Keratinocyte (primary cell): ENCODE measurements at regions not wholly inside any gene's neighbourhood (a gene's known extent, or its start where the extent isn't known, plus 50 kb on each side); places are given as distances from the start of the nearest gene placed in this dataset.

Experiments used
- DNase-seq: peaks from one replicate; pipeline ENCODE4 v3.0.0-alpha.2; 2011; ENCODE audit warnings: low read depth, missing footprints, low spot score
- FAIRE-seq: peaks from 2 replicates; lab custom pipeline; 2011; peaks lifted over from hg19 to GRCh38; lab: Jason Lieb, UNC
- H2AFZ ChIP-seq: 2 replicates; pipeline ENCODE4 v1.6.0; 2012; ENCODE audit warnings: low read length, control low read depth, inconsistent platforms; ENCODE audit not compliant: control insufficient read depth
- H3K27ac ChIP-seq: 2 replicates; pipeline ENCODE4 v1.5.1; 2011; ENCODE audit warnings: low read length; ENCODE audit not compliant: control insufficient read depth, insufficient read depth
- H3K27me3 ChIP-seq: 3 replicates; pipeline ENCODE4 v1.6.0; 2011; ENCODE audit warnings: low read length; ENCODE audit not compliant: control insufficient read depth, insufficient read depth; ENCODE audit errors: extremely low read depth
- H3K36me3 ChIP-seq, 2 experiments: 2 replicates in 1 of 2; 3 replicates in 1 of 2; pipeline ENCODE4 v1.5.1; 2011; ENCODE audit warnings: low read length in 2 of 2, mild to moderate bottlenecking in 1 of 2; ENCODE audit not compliant: control insufficient read depth in 2 of 2, insufficient read depth in 2 of 2; ENCODE audit errors: extremely low read depth in 1 of 2
- H3K4me1 ChIP-seq: 3 replicates; pipeline ENCODE4 v1.5.1; 2011; ENCODE audit warnings: low read length; ENCODE audit not compliant: control insufficient read depth, insufficient read depth; ENCODE audit errors: extremely low read depth
- H3K4me2 ChIP-seq: 3 replicates; pipeline ENCODE4 v1.6.0; 2011; ENCODE audit warnings: low read depth, low read length; ENCODE audit not compliant: control insufficient read depth, insufficient read depth; ENCODE audit errors: extremely low read depth
- H3K4me3 ChIP-seq, 3 experiments: fragments of 200-600 bp in 1 of 3; sonication (generic) in 1 of 3; 2 replicates in 2 of 3; 3 replicates in 1 of 3; pipeline ENCODE4 v1.5.1; 2011 to 2016; ENCODE audit warnings: low read length in 3 of 3, mild to moderate bottlenecking in 3 of 3, control low read depth in 2 of 3, inconsistent platforms in 1 of 3, low read depth in 1 of 3, mixed read lengths in 1 of 3, mixed run types in 1 of 3, moderate library complexity in 1 of 3; ENCODE audit not compliant: control insufficient read depth in 2 of 3, insufficient read depth in 2 of 3; ENCODE audit errors: extremely low read depth in 1 of 3
- H3K79me2 ChIP-seq: 2 replicates; pipeline ENCODE4 v1.6.0; 2012; ENCODE audit warnings: low read length; ENCODE audit not compliant: control insufficient read depth, insufficient read depth
- H3K9ac ChIP-seq: 3 replicates; pipeline ENCODE4 v1.6.0; 2011; ENCODE audit warnings: low read length; ENCODE audit not compliant: control insufficient read depth, insufficient read depth; ENCODE audit errors: extremely low read depth
- H3K9me1 ChIP-seq: 3 replicates; pipeline ENCODE4 v1.6.0; 2011; ENCODE audit warnings: low read length; ENCODE audit not compliant: control insufficient read depth, insufficient read depth; ENCODE audit errors: extremely low read depth
- H3K9me3 ChIP-seq: 2 replicates; pipeline ENCODE4 v1.5.1; 2012; ENCODE audit warnings: low read depth, low read length; ENCODE audit not compliant: control insufficient read depth
- H4K20me1 ChIP-seq: 3 replicates; pipeline ENCODE4 v1.6.0; 2011; ENCODE audit warnings: low read length; ENCODE audit not compliant: control insufficient read depth, insufficient read depth; ENCODE audit errors: extremely low read depth
- EZH2 ChIP-seq: IDR thresholded peaks from one replicate; pipeline ENCODE4 v1.6.1; 2012; ENCODE audit warnings: inconsistent platforms, mild to moderate bottlenecking, low read length, moderate library complexity
- dilution Hi-C: fragments of 300-500 bp; cut with MboI; formaldehyde crosslinking; loops from one replicate; pipeline ENCODE4 v1.7.0; 2020; ENCODE audit warnings: low sequenced_read_pairs; ENCODE audit not compliant: extremely low pct_ligation_motif_present
- TF ChIP-seq, protein P1 (sequence below), 3 experiments: IDR thresholded peaks in 1 of 3; conservative IDR thresholded peaks in 1 of 3; optimal IDR thresholded peaks in 1 of 3; 2 replicates in 2 of 3; 3 replicates in 1 of 3; pipeline versions ENCODE3 to v1.5.1; 2011; ENCODE audit warnings: low read length in 3 of 3, mild to moderate bottlenecking in 3 of 3, moderate library complexity in 2 of 3, control low read depth in 1 of 3, inconsistent platforms in 1 of 3; ENCODE audit not compliant: insufficient read depth in 2 of 3; ENCODE audit errors: extremely low read depth in 1 of 3

DNA sequence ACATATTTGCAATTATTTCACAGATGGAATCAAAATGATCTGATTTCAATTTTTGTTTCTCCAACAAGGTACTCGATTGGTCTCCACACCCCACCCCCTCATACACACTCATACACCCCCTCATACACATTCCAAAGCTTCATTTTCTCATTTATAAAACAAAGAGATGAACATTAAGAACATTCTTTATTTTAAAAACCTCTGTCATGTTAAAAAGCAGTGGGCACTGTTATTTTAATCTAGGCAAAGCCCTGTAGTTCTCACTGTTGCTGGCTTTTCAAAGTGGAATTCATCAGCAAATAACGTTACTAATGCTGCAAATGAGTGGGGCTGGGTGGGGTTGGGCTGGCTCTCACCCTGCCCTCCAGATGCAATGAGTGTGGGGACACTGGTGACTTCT, 289.6 kb upstream of the ASIC2 start:
- H3K9me3 ChIP-seq: no peaks in the 10 kb centered on the region
- H3K4me1 ChIP-seq: peaks cover 2% of the 10 kb centered on the region
- no peak for FAIRE-seq
- no peak for DNase-seq
- no peak overlapping the region for H3K4me3 ChIP-seq
- no peaks in the 10 kb centered on the region for H3K79me2 ChIP-seq
- dilution Hi-C loops: no loop called here
- H2AFZ ChIP-seq: no peak overlapping the region
- no peaks in the 10 kb centered on the region for H4K20me1 ChIP-seq
- no peaks in the 10 kb centered on the region for H3K27me3 ChIP-seq
- no peak overlapping the region for H3K9ac ChIP-seq
- no peak overlapping the region for H3K4me2 ChIP-seq
- TF ChIP-seq, protein P1, sequence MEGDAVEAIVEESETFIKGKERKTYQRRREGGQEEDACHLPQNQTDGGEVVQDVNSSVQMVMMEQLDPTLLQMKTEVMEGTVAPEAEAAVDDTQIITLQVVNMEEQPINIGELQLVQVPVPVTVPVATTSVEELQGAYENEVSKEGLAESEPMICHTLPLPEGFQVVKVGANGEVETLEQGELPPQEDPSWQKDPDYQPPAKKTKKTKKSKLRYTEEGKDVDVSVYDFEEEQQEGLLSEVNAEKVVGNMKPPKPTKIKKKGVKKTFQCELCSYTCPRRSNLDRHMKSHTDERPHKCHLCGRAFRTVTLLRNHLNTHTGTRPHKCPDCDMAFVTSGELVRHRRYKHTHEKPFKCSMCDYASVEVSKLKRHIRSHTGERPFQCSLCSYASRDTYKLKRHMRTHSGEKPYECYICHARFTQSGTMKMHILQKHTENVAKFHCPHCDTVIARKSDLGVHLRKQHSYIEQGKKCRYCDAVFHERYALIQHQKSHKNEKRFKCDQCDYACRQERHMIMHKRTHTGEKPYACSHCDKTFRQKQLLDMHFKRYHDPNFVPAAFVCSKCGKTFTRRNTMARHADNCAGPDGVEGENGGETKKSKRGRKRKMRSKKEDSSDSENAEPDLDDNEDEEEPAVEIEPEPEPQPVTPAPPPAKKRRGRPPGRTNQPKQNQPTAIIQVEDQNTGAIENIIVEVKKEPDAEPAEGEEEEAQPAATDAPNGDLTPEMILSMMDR (optimal IDR thresholded peaks at IDR 0.05 in 1 of 3, IDR thresholded peaks at IDR 0.05 in 1 of 3, conservative IDR thresholded peaks at IDR 0.05 in 1 of 3; ENCODE audit: extremely low read depth in 1 of 3, insufficient read depth in 2 of 3, low read length in 3 of 3): no peak
- TF ChIP-seq EZH2: no peak
- H3K9me1 ChIP-seq: no peaks in the 10 kb centered on the region
- no peak overlapping the region for H3K27ac ChIP-seq
- H3K36me3 ChIP-seq: no peaks in the 10 kb centered on the region

DNA sequence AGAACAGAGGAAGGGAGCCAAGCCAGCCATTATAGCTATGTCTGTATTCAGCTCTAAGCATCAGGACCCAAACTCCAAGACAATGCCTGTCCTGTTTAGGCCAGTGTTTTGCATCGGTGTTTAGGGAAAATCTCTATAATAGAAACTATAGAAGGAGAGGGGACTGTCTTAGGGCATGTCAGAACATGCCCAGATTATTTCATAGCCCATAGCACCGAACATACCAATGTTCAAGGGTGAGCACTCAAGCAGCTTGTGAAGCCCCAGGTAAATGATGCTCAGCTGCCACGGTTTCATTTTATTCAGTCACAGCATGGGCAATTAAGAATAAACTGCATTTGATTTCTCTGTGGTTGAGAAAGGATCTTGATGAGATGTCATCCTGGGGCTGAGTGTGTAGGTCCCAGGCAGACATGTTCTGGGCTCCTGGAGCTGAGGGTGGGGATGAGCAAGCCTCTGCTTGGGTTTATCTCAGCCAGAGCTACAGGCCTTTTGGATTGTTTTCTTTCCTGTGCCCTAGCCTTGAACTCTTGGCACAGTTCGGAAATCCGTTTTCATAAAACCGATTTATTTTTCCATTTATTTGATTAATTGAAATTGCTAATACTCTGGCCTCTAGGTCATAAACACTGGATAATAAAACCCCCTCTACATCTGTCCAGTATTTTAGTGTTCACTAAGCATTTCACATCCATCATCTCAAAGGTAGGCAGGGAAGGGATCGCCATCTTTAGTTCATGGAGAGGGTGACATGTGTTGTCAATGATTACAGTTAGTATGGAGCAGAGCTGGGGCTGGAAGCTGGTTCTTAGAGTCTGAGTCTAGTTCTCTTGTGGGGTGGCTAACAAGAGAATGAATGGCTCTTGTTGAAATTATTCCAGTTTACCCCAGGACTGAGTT, 290.7 kb upstream of the ASIC2 start:
- DNase-seq: no peak

More for the DNA sequence above, 290.7 kb upstream of the ASIC2 start:
- Histone ChIP-seq H3K27me3 (no peaks in the 10 kb centered on the region), H4K20me1 (no peaks in the 10 kb centered on the region), H3K4me2 (no peak overlapping the region), H3K9me1 (no peaks in the 10 kb centered on the region), H3K36me3 (no peaks in the 10 kb centered on the region), H3K9ac (no peak overlapping the region), H3K27ac (no peak overlapping the region), H3K9me3 (no peaks in the 10 kb centered on the region), H3K4me1 (peaks cover 2% of the 10 kb centered on the region), H2AFZ (no peak overlapping the region), H3K79me2 (no peaks in the 10 kb centered on the region), H3K4me3 (no peak overlapping the region)
- no peak for TF ChIP-seq EZH2
- TF ChIP-seq, protein P1 (optimal IDR thresholded peaks at IDR 0.05 in 1 of 3, IDR thresholded peaks at IDR 0.05 in 1 of 3, conservative IDR thresholded peaks at IDR 0.05 in 1 of 3; ENCODE audit: extremely low read depth in 1 of 3, insufficient read depth in 2 of 3, low read length in 3 of 3): no peak
- no peak for FAIRE-seq
- dilution Hi-C loops: no loop called here
